ENCODE measurements at regions not wholly inside any gene's neighbourhood (a gene's known extent, or its start where the extent isn't known, plus 50 kb on each side); places are given as distances from the start of the nearest gene placed in this dataset.

DNA sequence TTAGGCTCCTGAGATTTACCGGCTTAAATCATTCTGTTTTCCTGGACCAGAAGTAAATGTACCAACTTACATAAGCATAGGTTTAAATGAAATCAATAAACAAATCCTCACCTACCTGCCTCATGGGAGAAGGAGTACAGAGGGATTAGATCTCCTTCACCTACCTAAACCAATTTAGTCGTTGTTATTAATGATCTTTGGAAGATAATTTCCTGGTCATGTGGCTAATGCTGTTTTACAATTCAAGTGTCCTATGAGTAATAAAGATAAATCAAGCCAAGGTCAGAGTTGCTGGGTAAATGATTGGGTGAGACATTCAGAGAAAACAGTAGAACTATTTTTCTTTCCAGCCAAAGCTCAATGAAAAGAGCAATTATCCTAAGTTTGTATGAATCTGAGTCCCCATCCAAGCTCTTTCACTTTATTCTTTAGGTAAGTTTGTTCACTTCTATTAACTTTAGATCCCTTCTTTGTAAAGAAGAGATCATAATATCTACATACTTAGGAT is 423.0 kb upstream of the FAM241A start:
- Histone ChIP-seq H3K27ac (ENCODE audit: low read depth, low read length) (no peak overlapping the region), H2AFZ (ENCODE audit: low read length, unreplicated experiment) (no peak overlapping the region), H3K4me1 (ENCODE audit: control insufficient read depth, insufficient read depth, low read length, unreplicated experiment) (no peaks in the 10 kb centered on the region), H3K36me3 (ENCODE audit: insufficient read depth, low read length) (no peaks in the 10 kb centered on the region), H3K79me2 (ENCODE audit: control insufficient read depth, insufficient read depth, low read length, unreplicated experiment) (no peaks in the 10 kb centered on the region), H3K4me3 (ENCODE audit: low read depth, low read length) (no peak overlapping the region), H3K27me3 (ENCODE audit: insufficient read depth, low read length) (peaks cover 8% of the 10 kb centered on the region; the same call in 1 of the 2 replicates)

DNA sequence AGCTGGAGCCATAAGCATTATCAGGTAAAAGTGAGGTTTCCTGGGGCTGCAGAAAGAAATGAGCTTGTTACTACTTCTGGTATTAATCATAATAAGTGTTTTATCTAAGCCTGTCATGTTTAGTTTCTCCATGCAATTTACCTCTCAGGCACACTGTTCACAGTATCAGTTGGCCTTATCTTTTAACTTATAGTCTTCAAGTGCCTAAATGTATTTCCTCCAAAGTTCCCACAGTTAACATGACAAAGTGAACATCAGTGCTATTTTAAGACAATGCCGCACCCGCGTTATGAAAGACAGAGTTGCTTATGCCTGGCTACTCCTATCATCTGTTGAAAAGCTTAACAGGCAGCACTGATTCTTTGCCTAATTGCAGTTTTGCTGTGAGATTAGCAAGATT is 408.7 kb upstream of the FAM241A start:
- H3K4me1 ChIP-seq (ENCODE audit: control insufficient read depth, insufficient read depth, low read length, unreplicated experiment), result no peaks in the 10 kb centered on the region
- no peaks in the 10 kb centered on the region for H3K36me3 ChIP-seq (ENCODE audit: insufficient read depth, low read length)
- peaks cover 26% of the 10 kb centered on the region; the same call in 1 of the 2 replicates for H3K27me3 ChIP-seq (ENCODE audit: insufficient read depth, low read length)

GRCh38 chr4:111744847-111745246 is 400.4 kb upstream of the FAM241A start:
- no peak overlapping the region for H3K27ac ChIP-seq (ENCODE audit: low read depth, low read length)
- H3K4me1 ChIP-seq (ENCODE audit: control insufficient read depth, insufficient read depth, low read length, unreplicated experiment), result no peaks in the 10 kb centered on the region
- no peaks in the 10 kb centered on the region for H3K79me2 ChIP-seq (ENCODE audit: control insufficient read depth, insufficient read depth, low read length, unreplicated experiment)
- H2AFZ ChIP-seq (ENCODE audit: low read length, unreplicated experiment), result no peak overlapping the region
- no peak overlapping the region for H3K4me3 ChIP-seq (ENCODE audit: low read depth, low read length)
- no peaks in the 10 kb centered on the region for H3K36me3 ChIP-seq (ENCODE audit: insufficient read depth, low read length)
- peaks cover 25% of the 10 kb centered on the region for H3K27me3 ChIP-seq (ENCODE audit: insufficient read depth, low read length)

More for the DNA sequence above, 408.7 kb upstream of the FAM241A start:
- H2AFZ ChIP-seq (ENCODE audit: low read length, unreplicated experiment), result no peak overlapping the region
- H3K4me3 ChIP-seq (ENCODE audit: low read depth, low read length), result no peak overlapping the region
- no peaks in the 10 kb centered on the region for H3K79me2 ChIP-seq (ENCODE audit: control insufficient read depth, insufficient read depth, low read length, unreplicated experiment)
- H3K27ac ChIP-seq (ENCODE audit: low read depth, low read length), result no peak overlapping the region

- no peaks in the 10 kb centered on the region for H3K36me3 ChIP-seq (ENCODE audit: insufficient read depth, low read length)
- H3K27me3 ChIP-seq (ENCODE audit: insufficient read depth, low read length), result peaks cover 32% of the 10 kb centered on the region
- no peaks in the 10 kb centered on the region for H3K79me2 ChIP-seq (ENCODE audit: control insufficient read depth, insufficient read depth, low read length, unreplicated experiment)
- H3K27ac ChIP-seq (ENCODE audit: low read depth, low read length), result no peak overlapping the region
- H2AFZ ChIP-seq (ENCODE audit: low read length, unreplicated experiment), result no peak overlapping the region
- H3K4me1 ChIP-seq (ENCODE audit: control insufficient read depth, insufficient read depth, low read length, unreplicated experiment), result no peaks in the 10 kb centered on the region
- no peak overlapping the region for H3K4me3 ChIP-seq (ENCODE audit: low read depth, low read length)
These were observed 397.1 kb upstream of the FAM241A start for GRCh38 chr4:111748157-111748556.

DNA sequence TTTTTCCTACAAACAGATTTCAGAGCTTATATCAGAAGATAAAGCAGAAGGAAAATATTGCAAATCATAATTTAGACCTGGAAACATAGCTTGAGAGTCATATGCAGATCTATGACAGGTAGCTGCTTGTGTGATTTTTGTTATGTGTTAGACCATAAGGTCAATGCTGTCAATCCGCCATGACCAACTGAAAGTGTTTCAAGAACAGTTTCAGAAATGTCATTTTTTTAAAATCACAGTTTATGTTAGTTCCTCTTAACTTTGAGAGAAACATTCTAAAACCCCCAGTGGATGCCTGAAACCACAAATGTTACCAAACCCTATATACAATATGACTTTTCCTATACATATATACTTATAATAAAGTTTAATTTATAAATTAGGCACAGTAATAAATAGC is 391.3 kb upstream of the FAM241A start:
- Histone ChIP-seq H3K36me3 (ENCODE audit: insufficient read depth, low read length) (no peaks in the 10 kb centered on the region), H3K4me3 (ENCODE audit: low read depth, low read length) (no peak overlapping the region), H3K27me3 (ENCODE audit: insufficient read depth, low read length) (peaks cover 21% of the 10 kb centered on the region), H3K79me2 (ENCODE audit: control insufficient read depth, insufficient read depth, low read length, unreplicated experiment) (no peaks in the 10 kb centered on the region), H3K27ac (ENCODE audit: low read depth, low read length) (no peak overlapping the region), H2AFZ (ENCODE audit: low read length, unreplicated experiment) (no peak overlapping the region), H3K4me1 (ENCODE audit: control insufficient read depth, insufficient read depth, low read length, unreplicated experiment) (no peaks in the 10 kb centered on the region)

- H3K27ac ChIP-seq (ENCODE audit: low read depth, low read length), result no peak overlapping the region
- no peak overlapping the region for H2AFZ ChIP-seq (ENCODE audit: low read length, unreplicated experiment)
- no peaks in the 10 kb centered on the region for H3K79me2 ChIP-seq (ENCODE audit: control insufficient read depth, insufficient read depth, low read length, unreplicated experiment)
- H3K36me3 ChIP-seq (ENCODE audit: insufficient read depth, low read length), result no peaks in the 10 kb centered on the region
- H3K27me3 ChIP-seq (ENCODE audit: insufficient read depth, low read length), result peaks cover 17% of the 10 kb centered on the region
- H3K4me3 ChIP-seq (ENCODE audit: low read depth, low read length), result no peak overlapping the region
- no peaks in the 10 kb centered on the region for H3K4me1 ChIP-seq (ENCODE audit: control insufficient read depth, insufficient read depth, low read length, unreplicated experiment)
These were observed 389.7 kb upstream of the FAM241A start for GRCh38 chr4:111755571-111755970.

DNA sequence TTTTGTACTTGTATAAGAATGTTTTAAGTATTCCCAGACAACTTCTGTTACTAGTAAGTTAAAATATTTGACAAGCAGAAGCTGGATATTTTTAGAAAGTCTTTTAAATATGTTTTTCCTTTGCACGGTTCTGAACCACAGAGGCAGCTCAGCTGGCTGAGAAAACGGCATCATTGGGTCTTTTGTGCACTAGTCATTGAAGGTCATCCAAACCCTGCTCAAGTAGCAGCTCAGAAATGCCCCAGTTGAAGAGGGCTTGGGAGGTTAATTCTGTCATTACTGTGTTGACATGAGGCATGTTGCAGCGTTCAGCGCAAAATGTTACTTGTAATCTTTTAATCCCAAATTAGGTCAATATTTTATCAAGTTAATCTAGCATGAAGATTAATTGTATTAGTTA is 383.7 kb upstream of the FAM241A start:
- H3K4me1 ChIP-seq (ENCODE audit: control insufficient read depth, insufficient read depth, low read length, unreplicated experiment), result no peaks in the 10 kb centered on the region
- no peak overlapping the region for H3K27ac ChIP-seq (ENCODE audit: low read depth, low read length)
- H3K79me2 ChIP-seq (ENCODE audit: control insufficient read depth, insufficient read depth, low read length, unreplicated experiment), result no peaks in the 10 kb centered on the region
- no peaks in the 10 kb centered on the region for H3K36me3 ChIP-seq (ENCODE audit: insufficient read depth, low read length)
- peaks cover 13% of the 10 kb centered on the region; the same call in 1 of the 2 replicates for H3K27me3 ChIP-seq (ENCODE audit: insufficient read depth, low read length)
- no peak overlapping the region for H3K4me3 ChIP-seq (ENCODE audit: low read depth, low read length)
- no peak overlapping the region for H2AFZ ChIP-seq (ENCODE audit: low read length, unreplicated experiment)

GRCh38 chr4:111770514-111770913 is 374.7 kb upstream of the FAM241A start:
- Histone ChIP-seq H3K4me1 (ENCODE audit: control insufficient read depth, insufficient read depth, low read length, unreplicated experiment) (no peaks in the 10 kb centered on the region), H3K27me3 (ENCODE audit: insufficient read depth, low read length) (peaks cover 13% of the 10 kb centered on the region), H3K36me3 (ENCODE audit: insufficient read depth, low read length) (no peaks in the 10 kb centered on the region), H3K4me3 (ENCODE audit: low read depth, low read length) (no peak overlapping the region), H3K79me2 (ENCODE audit: control insufficient read depth, insufficient read depth, low read length, unreplicated experiment) (no peaks in the 10 kb centered on the region), H3K27ac (ENCODE audit: low read depth, low read length) (no peak overlapping the region), H2AFZ (ENCODE audit: low read length, unreplicated experiment) (no peak overlapping the region)

GRCh38 chr4:111773858-111774257 is 371.4 kb upstream of the FAM241A start:
- Histone ChIP-seq H3K36me3 (ENCODE audit: insufficient read depth, low read length) (no peaks in the 10 kb centered on the region), H3K27me3 (ENCODE audit: insufficient read depth, low read length) (peaks cover 26% of the 10 kb centered on the region), H3K4me1 (ENCODE audit: control insufficient read depth, insufficient read depth, low read length, unreplicated experiment) (no peaks in the 10 kb centered on the region), H3K4me3 (ENCODE audit: low read depth, low read length) (no peak overlapping the region), H2AFZ (ENCODE audit: low read length, unreplicated experiment) (no peak overlapping the region), H3K27ac (ENCODE audit: low read depth, low read length) (no peak overlapping the region), H3K79me2 (ENCODE audit: control insufficient read depth, insufficient read depth, low read length, unreplicated experiment) (no peaks in the 10 kb centered on the region)

- Histone ChIP-seq H3K27ac (ENCODE audit: low read depth, low read length) (no peak overlapping the region), H3K79me2 (ENCODE audit: control insufficient read depth, insufficient read depth, low read length, unreplicated experiment) (no peaks in the 10 kb centered on the region), H3K4me1 (ENCODE audit: control insufficient read depth, insufficient read depth, low read length, unreplicated experiment) (no peaks in the 10 kb centered on the region), H2AFZ (ENCODE audit: low read length, unreplicated experiment) (no peak overlapping the region), H3K36me3 (ENCODE audit: insufficient read depth, low read length) (no peaks in the 10 kb centered on the region), H3K27me3 (ENCODE audit: insufficient read depth, low read length) (peaks cover 26% of the 10 kb centered on the region), H3K4me3 (ENCODE audit: low read depth, low read length) (no peak overlapping the region)
These were observed 369.5 kb upstream of the FAM241A start for GRCh38 chr4:111775556-111776297.

DNA sequence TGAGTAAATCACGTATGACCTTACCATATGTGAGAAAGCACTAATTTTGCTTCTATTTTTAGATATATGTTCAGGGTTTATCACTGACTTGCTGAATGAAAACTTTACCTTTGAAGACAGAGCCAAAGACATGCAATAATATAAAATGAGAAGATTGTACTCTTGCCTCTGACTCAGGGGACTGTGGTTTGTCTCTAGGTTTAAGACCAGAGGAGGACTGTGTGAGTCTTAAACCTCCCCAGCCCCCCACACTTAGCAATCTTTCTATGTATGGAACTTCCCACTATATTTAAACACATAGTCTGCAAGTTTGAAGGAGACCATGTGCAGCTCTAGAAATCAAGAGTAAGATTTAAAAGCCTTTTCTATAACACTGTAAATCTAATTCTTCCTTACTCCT is 368.7 kb upstream of the FAM241A start:
- H2AFZ ChIP-seq (ENCODE audit: low read length, unreplicated experiment), result no peak overlapping the region
- H3K4me1 ChIP-seq (ENCODE audit: control insufficient read depth, insufficient read depth, low read length, unreplicated experiment), result no peaks in the 10 kb centered on the region
- no peak overlapping the region for H3K4me3 ChIP-seq (ENCODE audit: low read depth, low read length)
- H3K27ac ChIP-seq (ENCODE audit: low read depth, low read length), result no peak overlapping the region
- no peaks in the 10 kb centered on the region for H3K36me3 ChIP-seq (ENCODE audit: insufficient read depth, low read length)
- H3K79me2 ChIP-seq (ENCODE audit: control insufficient read depth, insufficient read depth, low read length, unreplicated experiment), result no peaks in the 10 kb centered on the region
- peaks cover 29% of the 10 kb centered on the region for H3K27me3 ChIP-seq (ENCODE audit: insufficient read depth, low read length)
